Right cardiac atrium (tissue), 5 donors: ENCODE measurements at regions not wholly inside any gene's neighbourhood (a gene's known extent, or its start where the extent isn't known, plus 50 kb on each side); places are given as distances from the start of the nearest gene placed in this dataset.

ENCODE experiments used
- ATAC-seq, 2 donors: fragments of 200-7000 bp; cut with Tn5 transposase; one replicate each; pipeline versions ENCODE4 v1.8.0 to v1.9.1; 2020; ENCODE audit warnings: moderate library complexity in 2 of 2, mild to moderate bottlenecking in 1 of 2
- DNase-seq, 3 donors: peaks; one replicate each; pipeline ENCODE4 v3.0.0-alpha.2; 2020
- H3K27ac ChIP-seq: one replicate; pipeline ENCODE4 v1.5.1; 2013; ENCODE audit warnings: mild to moderate bottlenecking, low read length, control low read depth, moderate library complexity
- H3K27me3 ChIP-seq: one replicate; pipeline ENCODE4 v1.6.1; 2013; ENCODE audit not compliant: control insufficient read depth, insufficient read depth
- H3K4me1 ChIP-seq: one replicate; pipeline ENCODE4 v1.6.1; 2013; ENCODE audit warnings: low read length; ENCODE audit not compliant: control insufficient read depth, insufficient read depth
- H3K4me3 ChIP-seq: one replicate; pipeline ENCODE4 v1.5.1; 2013; ENCODE audit warnings: low read length, control low read depth
- H3K9me3 ChIP-seq: one replicate; pipeline ENCODE4 v1.6.1; 2013; ENCODE audit warnings: low read length; ENCODE audit not compliant: control insufficient read depth
- WGBS: extraction: QIAGEN DNeasy Blood & Tissue Kit; methylation state at CpG from one replicate; pipeline ENCODE4 v1.1.7; 2013; 5-methylcytosine and 5-hydroxymethylcytosine counted together
- intact Hi-C, 4 donors: fragments of 100-400 bp; cut with DNase I; formaldehyde crosslinking; loops; one replicate each; pipeline versions ENCODE4 v1.11.0 to v1.14.0; 2022 to 2023
- donor health status: healthy with polysubstance abuse.
- donor health status: DM: no; HTN: yes; CAD: no.
- donor health status: DM: no; HTN: no; CAD: no.
- donor health status: DM: no; HTN: yes; CAD: no; lungs with severe emphysema.
- donor health status: DM: yes; HTN: yes; CAD: no.

GRCh38 chr19:31718898-31719297 is 369.7 kb upstream of the TSHZ3 start:
- no peak overlapping the region for H3K27ac ChIP-seq

GRCh38 chr19:31723101-31723500 is 373.9 kb upstream of the TSHZ3 start:
- H3K4me3 ChIP-seq: no peak overlapping the region
- no peak overlapping the region for H3K27ac ChIP-seq
- WGBS: 52% methylated on average over 1 of the region's 1 CpG
- ATAC-seq (no peak), DNase-seq (no peak)
- intact Hi-C loops: no loop called here
- H3K27me3 ChIP-seq: no peaks in the 10 kb centered on the region
- H3K9me3 ChIP-seq: no peaks in the 10 kb centered on the region
- H3K4me1 ChIP-seq: no peaks in the 10 kb centered on the region

More at GRCh38 chr19:31718898-31719297, 369.7 kb upstream of the TSHZ3 start:
- Histone ChIP-seq H3K27me3 (no peaks in the 10 kb centered on the region), H3K4me1 (no peaks in the 10 kb centered on the region), H3K9me3 (no peaks in the 10 kb centered on the region), H3K4me3 (no peak overlapping the region)
- 83% methylated on average over 10 of the region's 10 CpGs for WGBS
- DNase-seq: no peak
- ATAC-seq: no peak
- intact Hi-C loops: no loop called here

GRCh38 chr19:31725051-31725450 is 375.8 kb upstream of the TSHZ3 start:
- Histone ChIP-seq H3K9me3 (no peaks in the 10 kb centered on the region), H3K4me1 (no peaks in the 10 kb centered on the region), H3K27ac (no peak overlapping the region), H3K27me3 (no peaks in the 10 kb centered on the region), H3K4me3 (no peak overlapping the region)
- intact Hi-C loops: no loop called here
- WGBS: 20% methylated on average over 3 of the region's 3 CpGs
- ATAC-seq: no peak
- DNase-seq: no peak

GRCh38 chr19:31727536-31727935 is 378.3 kb upstream of the TSHZ3 start:
- WGBS: 90% methylated on average over 10 of the region's 10 CpGs
- no peak for DNase-seq
- no peaks in the 10 kb centered on the region for H3K9me3 ChIP-seq
- H3K4me3 ChIP-seq: no peak overlapping the region
- ATAC-seq: no peak
- no peak overlapping the region for H3K27ac ChIP-seq
- intact Hi-C loops: no loop called here
- H3K4me1 ChIP-seq: no peaks in the 10 kb centered on the region
- H3K27me3 ChIP-seq: no peaks in the 10 kb centered on the region

- 75% methylated on average over 2 of the region's 2 CpGs for WGBS
Measured at GRCh38 chr19:31730270-31730669, 381.0 kb upstream of the TSHZ3 start.

GRCh38 chr19:31733591-31733990 is 384.4 kb upstream of the TSHZ3 start:
- H3K4me1 ChIP-seq: no peaks in the 10 kb centered on the region
- no peaks in the 10 kb centered on the region for H3K27me3 ChIP-seq
- H3K9me3 ChIP-seq: no peaks in the 10 kb centered on the region
- intact Hi-C loops: no loop called here
- WGBS: 83% methylated on average over 8 of the region's 8 CpGs
- H3K4me3 ChIP-seq: no peak overlapping the region
- ATAC-seq (no peak), DNase-seq (no peak)
- no peak overlapping the region for H3K27ac ChIP-seq

More at GRCh38 chr19:31730270-31730669, 381.0 kb upstream of the TSHZ3 start:
- DNase-seq: no peak
- H3K9me3 ChIP-seq: no peaks in the 10 kb centered on the region
- no peak overlapping the region for H3K4me3 ChIP-seq
- ATAC-seq: no peak
- intact Hi-C loops: no loop called here
- no peak overlapping the region for H3K27ac ChIP-seq
- H3K4me1 ChIP-seq: no peaks in the 10 kb centered on the region
- no peaks in the 10 kb centered on the region for H3K27me3 ChIP-seq

- no peaks in the 10 kb centered on the region for H3K4me1 ChIP-seq
- no peak overlapping the region for H3K4me3 ChIP-seq
- H3K9me3 ChIP-seq: no peaks in the 10 kb centered on the region
- ATAC-seq (no peak), DNase-seq (no peak)
- H3K27me3 ChIP-seq: no peaks in the 10 kb centered on the region
- H3K27ac ChIP-seq: no peak overlapping the region
- WGBS: 88% methylated on average over 5 of the region's 5 CpGs
- intact Hi-C loops: no loop called here
Measured at GRCh38 chr19:31742249-31742648, 393.0 kb upstream of the TSHZ3 start.

GRCh38 chr19:31745731-31746130 is 396.5 kb upstream of the TSHZ3 start:
- intact Hi-C loops: no loop called here

GRCh38 chr19:31749231-31749630 is 400.0 kb upstream of the TSHZ3 start:
- no peak for ATAC-seq

More at GRCh38 chr19:31745731-31746130, 396.5 kb upstream of the TSHZ3 start:
- DNase-seq (no peak), ATAC-seq (no peak)
- Histone ChIP-seq H3K4me3 (no peak overlapping the region), H3K4me1 (no peaks in the 10 kb centered on the region), H3K27ac (no peak overlapping the region), H3K27me3 (no peaks in the 10 kb centered on the region), H3K9me3 (no peaks in the 10 kb centered on the region)
- WGBS: 71% methylated on average over 9 of the region's 9 CpGs

GRCh38 chr19:31759359-31759758 is 410.1 kb upstream of the TSHZ3 start:
- ATAC-seq (no peak), DNase-seq (no peak)
- 89% methylated on average over 4 of the region's 4 CpGs for WGBS
- intact Hi-C loops: no loop called here
- Histone ChIP-seq H3K27me3 (no peaks in the 10 kb centered on the region), H3K4me1 (no peaks in the 10 kb centered on the region), H3K4me3 (no peak overlapping the region), H3K27ac (no peak overlapping the region), H3K9me3 (no peaks in the 10 kb centered on the region)

More at GRCh38 chr19:31749231-31749630, 400.0 kb upstream of the TSHZ3 start:
- no peak for DNase-seq
- H3K4me1 ChIP-seq: no peaks in the 10 kb centered on the region
- no peaks in the 10 kb centered on the region for H3K9me3 ChIP-seq
- intact Hi-C loops: no loop called here
- no peak overlapping the region for H3K4me3 ChIP-seq
- WGBS: 42% methylated on average over 8 of the region's 8 CpGs
- H3K27ac ChIP-seq: no peak overlapping the region
- H3K27me3 ChIP-seq: no peaks in the 10 kb centered on the region

GRCh38 chr19:31761281-31761913 is 412.2 kb upstream of the TSHZ3 start:
- no peaks in the 10 kb centered on the region for H3K9me3 ChIP-seq
- no peak overlapping the region for H3K4me3 ChIP-seq
- H3K27ac ChIP-seq: no peak overlapping the region
- intact Hi-C loops: no loop called here
- no peaks in the 10 kb centered on the region for H3K27me3 ChIP-seq
- WGBS: 55% methylated on average over 15 of the region's 15 CpGs
- H3K4me1 ChIP-seq: no peaks in the 10 kb centered on the region
- ATAC-seq: no peak
- DNase-seq: no peak

- intact Hi-C loops: no loop called here
- DNase-seq (no peak), ATAC-seq (no peak)
- no peaks in the 10 kb centered on the region for H3K4me1 ChIP-seq
- H3K4me3 ChIP-seq: no peak overlapping the region
- WGBS: 77% methylated on average over 4 of the region's 4 CpGs
- no peaks in the 10 kb centered on the region for H3K27me3 ChIP-seq
- no peak overlapping the region for H3K27ac ChIP-seq
- no peaks in the 10 kb centered on the region for H3K9me3 ChIP-seq
Measured at GRCh38 chr19:31770223-31770622, 421.0 kb upstream of the TSHZ3 start.
